ENCODE measurements at regions not wholly inside any gene's neighbourhood (a gene's known extent, or its start where the extent isn't known, plus 50 kb on each side); places are given as distances from the start of the nearest gene placed in this dataset.

- Histone ChIP-seq H3K56ac (ENCODE audit: low read length) (no peak overlapping the region), H2BK5ac (ENCODE audit: low read length) (no peak overlapping the region), H3K36me3 (ENCODE audit: control insufficient read depth, insufficient read depth, low read length) (no peaks in the 10 kb centered on the region), H3K27me3 (ENCODE audit: insufficient read depth, low read length, poor library complexity) (peaks cover 8% of the 10 kb centered on the region), H2BK120ac (ENCODE audit: low read depth, low read length) (no peak overlapping the region), H2BK15ac (replicated peaks; ENCODE audit: low read depth) (no peak overlapping the region), H3K4ac (ENCODE audit: low read depth, low read length) (no peak overlapping the region), H3K4me3 (ENCODE audit: low read length) (no peak overlapping the region), H3K18ac (ENCODE audit: low read length) (no peak overlapping the region), H2AK5ac (ENCODE audit: low read length) (no peak overlapping the region), H3K79me1 (ENCODE audit: low read length) (no peaks in the 10 kb centered on the region), H3K27ac (ENCODE audit: low read depth, low read length) (no peak overlapping the region), H3K4me1 (ENCODE audit: control insufficient read depth, low read depth, low read length) (no peaks in the 10 kb centered on the region), H3K9ac (ENCODE audit: low read length) (no peak overlapping the region), H3K4me2 (ENCODE audit: low read length) (no peak overlapping the region), H4K5ac (ENCODE audit: low read length) (no peak overlapping the region), H4K8ac (ENCODE audit: low read depth, low read length) (no peak overlapping the region), H3K23ac (ENCODE audit: low read length) (no peak overlapping the region), H3K79me2 (ENCODE audit: control insufficient read depth, insufficient read depth, low read length) (no peaks in the 10 kb centered on the region)
- peak; percentile 3 for DNase-seq
- WGBS (ENCODE audit: extremely low coverage, insufficient coverage, low lambda C conversion rate), result no CpG with 5 or more reads among the region's 4 CpGs
Measured at GRCh38 chr16:75927810-75928209, 201.5 kb upstream of the CPHXL start.

DNA sequence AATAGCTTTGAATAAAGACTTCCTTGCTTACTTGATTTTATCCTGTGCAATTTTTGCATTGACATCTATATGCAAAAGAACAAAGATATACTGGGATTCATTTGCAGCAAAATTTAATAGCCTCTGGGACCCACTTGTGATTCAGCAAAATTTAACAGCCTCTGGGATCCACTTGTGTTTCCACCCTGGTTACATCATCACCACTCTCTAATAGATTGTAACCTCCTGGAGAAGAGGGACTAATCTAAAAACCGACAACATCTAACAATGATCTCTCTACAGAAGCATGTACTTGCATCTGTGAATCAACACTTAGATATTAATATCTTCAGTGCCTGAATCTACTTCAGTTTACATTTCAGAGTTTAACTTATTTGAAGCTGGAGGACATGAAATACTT, 202.0 kb upstream of the CPHXL start:
- Histone ChIP-seq H3K27ac (ENCODE audit: low read depth, low read length) (no peak overlapping the region), H3K79me2 (ENCODE audit: control insufficient read depth, insufficient read depth, low read length) (no peaks in the 10 kb centered on the region), H3K4me1 (ENCODE audit: control insufficient read depth, low read depth, low read length) (no peaks in the 10 kb centered on the region), H3K36me3 (ENCODE audit: control insufficient read depth, insufficient read depth, low read length) (no peaks in the 10 kb centered on the region), H4K5ac (ENCODE audit: low read length) (no peak overlapping the region), H3K56ac (ENCODE audit: low read length) (no peak overlapping the region), H3K27me3 (ENCODE audit: insufficient read depth, low read length, poor library complexity) (peaks cover 8% of the 10 kb centered on the region), H2AK5ac (ENCODE audit: low read length) (no peak overlapping the region), H3K4me2 (ENCODE audit: low read length) (no peak overlapping the region), H3K4ac (ENCODE audit: low read depth, low read length) (no peak overlapping the region), H2BK5ac (ENCODE audit: low read length) (no peak overlapping the region), H3K9ac (ENCODE audit: low read length) (no peak overlapping the region), H3K79me1 (ENCODE audit: low read length) (no peaks in the 10 kb centered on the region), H4K8ac (ENCODE audit: low read depth, low read length) (no peak overlapping the region), H3K18ac (ENCODE audit: low read length) (no peak overlapping the region), H3K23ac (ENCODE audit: low read length) (no peak overlapping the region), H2BK15ac (replicated peaks; ENCODE audit: low read depth) (no peak overlapping the region), H3K4me3 (ENCODE audit: low read length) (no peak overlapping the region), H2BK120ac (ENCODE audit: low read depth, low read length) (no peak overlapping the region)
- WGBS (ENCODE audit: extremely low coverage, insufficient coverage, low lambda C conversion rate), result no CpG with 5 or more reads among the region's 1 CpG
- no peak for DNase-seq

DNA sequence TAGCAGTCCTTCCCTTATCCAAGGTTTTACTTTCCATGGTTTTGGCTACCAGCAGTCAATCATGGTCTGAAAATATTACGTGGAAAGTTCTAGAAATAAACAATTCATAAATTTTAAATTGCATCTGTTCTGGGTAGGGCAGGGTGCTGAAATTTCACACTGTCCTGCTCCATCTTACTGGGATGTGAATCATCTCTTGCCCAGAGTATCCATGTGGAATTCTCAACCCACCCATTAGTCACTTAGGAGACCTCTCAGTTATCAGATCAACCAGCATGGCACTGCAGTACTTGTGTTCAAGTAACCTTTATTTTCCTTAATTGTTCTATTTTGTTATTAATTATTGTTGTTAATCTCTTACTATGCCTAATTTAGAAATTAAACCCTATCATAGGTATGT, 202.8 kb upstream of the CPHXL start:
- Histone ChIP-seq H2BK15ac (replicated peaks; ENCODE audit: low read depth) (no peak overlapping the region), H2AK5ac (ENCODE audit: low read length) (no peak overlapping the region), H3K4ac (ENCODE audit: low read depth, low read length) (no peak overlapping the region), H3K9ac (ENCODE audit: low read length) (no peak overlapping the region), H4K8ac (ENCODE audit: low read depth, low read length) (no peak overlapping the region), H3K23ac (ENCODE audit: low read length) (no peak overlapping the region), H3K4me2 (ENCODE audit: low read length) (no peak overlapping the region), H3K4me3 (ENCODE audit: low read length) (no peak overlapping the region), H2BK120ac (ENCODE audit: low read depth, low read length) (no peak overlapping the region), H3K36me3 (ENCODE audit: control insufficient read depth, insufficient read depth, low read length) (no peaks in the 10 kb centered on the region), H3K79me2 (ENCODE audit: control insufficient read depth, insufficient read depth, low read length) (no peaks in the 10 kb centered on the region), H2BK5ac (ENCODE audit: low read length) (no peak overlapping the region), H3K18ac (ENCODE audit: low read length) (no peak overlapping the region), H3K79me1 (ENCODE audit: low read length) (no peaks in the 10 kb centered on the region), H4K5ac (ENCODE audit: low read length) (no peak overlapping the region), H3K56ac (ENCODE audit: low read length) (no peak overlapping the region), H3K4me1 (ENCODE audit: control insufficient read depth, low read depth, low read length) (no peaks in the 10 kb centered on the region), H3K27ac (ENCODE audit: low read depth, low read length) (no peak overlapping the region), H3K27me3 (ENCODE audit: insufficient read depth, low read length, poor library complexity) (peaks cover 8% of the 10 kb centered on the region)
- no peak for DNase-seq
- no CpG with 5 or more reads among the region's 1 CpG for WGBS (ENCODE audit: extremely low coverage, insufficient coverage, low lambda C conversion rate)

GRCh38 chr16:75931043-75931442, 204.8 kb upstream of the CPHXL start:
- Histone ChIP-seq H3K56ac (ENCODE audit: low read length) (no peak overlapping the region), H3K27me3 (ENCODE audit: insufficient read depth, low read length, poor library complexity) (peaks cover 2% of the 10 kb centered on the region), H3K18ac (ENCODE audit: low read length) (no peak overlapping the region), H4K8ac (ENCODE audit: low read depth, low read length) (no peak overlapping the region), H2BK5ac (ENCODE audit: low read length) (no peak overlapping the region), H3K4me1 (ENCODE audit: control insufficient read depth, low read depth, low read length) (no peaks in the 10 kb centered on the region), H3K4ac (ENCODE audit: low read depth, low read length) (no peak overlapping the region), H2AK5ac (ENCODE audit: low read length) (no peak overlapping the region), H2BK15ac (replicated peaks; ENCODE audit: low read depth) (no peak overlapping the region), H3K79me2 (ENCODE audit: control insufficient read depth, insufficient read depth, low read length) (no peaks in the 10 kb centered on the region), H3K4me3 (ENCODE audit: low read length) (no peak overlapping the region), H3K79me1 (ENCODE audit: low read length) (no peaks in the 10 kb centered on the region), H3K4me2 (ENCODE audit: low read length) (no peak overlapping the region), H3K27ac (ENCODE audit: low read depth, low read length) (no peak overlapping the region), H3K9ac (ENCODE audit: low read length) (no peak overlapping the region), H4K5ac (ENCODE audit: low read length) (no peak overlapping the region), H3K36me3 (ENCODE audit: control insufficient read depth, insufficient read depth, low read length) (no peaks in the 10 kb centered on the region), H3K23ac (ENCODE audit: low read length) (no peak overlapping the region), H2BK120ac (ENCODE audit: low read depth, low read length) (no peak overlapping the region)
- no peak for DNase-seq
- no CpG with 5 or more reads among the region's 1 CpG for WGBS (ENCODE audit: extremely low coverage, insufficient coverage, low lambda C conversion rate)

DNA sequence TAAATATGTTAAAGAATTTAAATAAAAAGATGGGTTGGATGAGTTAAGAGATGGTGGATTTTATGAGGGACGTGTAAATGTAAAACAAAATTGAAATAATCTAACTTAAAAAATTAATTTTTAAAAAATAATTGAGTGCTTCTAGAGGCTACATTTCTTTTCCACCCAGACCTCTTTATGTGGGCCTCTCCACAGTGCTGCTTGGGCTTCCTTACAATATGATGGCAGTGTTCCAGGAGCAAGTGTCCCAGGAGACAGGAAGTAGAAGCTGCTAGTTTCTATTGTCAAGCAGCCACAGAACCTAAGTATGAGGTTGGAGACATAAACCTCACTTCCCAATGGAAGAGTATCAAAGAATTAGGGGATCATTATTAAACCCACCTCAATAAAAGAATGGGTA, 205.7 kb upstream of the CPHXL start:
- Histone ChIP-seq H3K79me1 (ENCODE audit: low read length) (no peaks in the 10 kb centered on the region), H3K9ac (ENCODE audit: low read length) (no peak overlapping the region), H3K4me2 (ENCODE audit: low read length) (no peak overlapping the region), H3K56ac (ENCODE audit: low read length) (no peak overlapping the region), H3K4me3 (ENCODE audit: low read length) (no peak overlapping the region), H3K27ac (ENCODE audit: low read depth, low read length) (no peak overlapping the region), H2AK5ac (ENCODE audit: low read length) (no peak overlapping the region), H4K8ac (ENCODE audit: low read depth, low read length) (no peak overlapping the region), H2BK15ac (replicated peaks; ENCODE audit: low read depth) (no peak overlapping the region), H3K23ac (ENCODE audit: low read length) (no peak overlapping the region), H3K27me3 (ENCODE audit: insufficient read depth, low read length, poor library complexity) (peaks cover 2% of the 10 kb centered on the region), H4K5ac (ENCODE audit: low read length) (no peak overlapping the region), H3K18ac (ENCODE audit: low read length) (no peak overlapping the region), H3K4ac (ENCODE audit: low read depth, low read length) (no peak overlapping the region), H3K4me1 (ENCODE audit: control insufficient read depth, low read depth, low read length) (no peaks in the 10 kb centered on the region), H3K36me3 (ENCODE audit: control insufficient read depth, insufficient read depth, low read length) (no peaks in the 10 kb centered on the region), H2BK120ac (ENCODE audit: low read depth, low read length) (no peak overlapping the region), H2BK5ac (ENCODE audit: low read length) (no peak overlapping the region), H3K79me2 (ENCODE audit: control insufficient read depth, insufficient read depth, low read length) (no peaks in the 10 kb centered on the region)
- 100% methylated on average over 1 of the region's 1 CpG for WGBS (ENCODE audit: extremely low coverage, insufficient coverage, low lambda C conversion rate)
- no peak for DNase-seq

- Histone ChIP-seq H3K27me3 (ENCODE audit: insufficient read depth, low read length, poor library complexity) (no peaks in the 10 kb centered on the region), H4K5ac (ENCODE audit: low read length) (no peak overlapping the region), H2BK5ac (ENCODE audit: low read length) (no peak overlapping the region), H3K4me1 (ENCODE audit: control insufficient read depth, low read depth, low read length) (no peaks in the 10 kb centered on the region), H3K79me1 (ENCODE audit: low read length) (no peaks in the 10 kb centered on the region), H3K79me2 (ENCODE audit: control insufficient read depth, insufficient read depth, low read length) (no peaks in the 10 kb centered on the region), H3K27ac (ENCODE audit: low read depth, low read length) (no peak overlapping the region), H2BK120ac (ENCODE audit: low read depth, low read length) (no peak overlapping the region), H3K36me3 (ENCODE audit: control insufficient read depth, insufficient read depth, low read length) (no peaks in the 10 kb centered on the region), H3K9ac (ENCODE audit: low read length) (no peak overlapping the region), H3K56ac (ENCODE audit: low read length) (no peak overlapping the region), H2AK5ac (ENCODE audit: low read length) (no peak overlapping the region), H3K23ac (ENCODE audit: low read length) (no peak overlapping the region), H3K4me3 (ENCODE audit: low read length) (no peak overlapping the region), H3K4me2 (ENCODE audit: low read length) (no peak overlapping the region), H2BK15ac (replicated peaks; ENCODE audit: low read depth) (no peak overlapping the region), H3K18ac (ENCODE audit: low read length) (no peak overlapping the region), H4K8ac (ENCODE audit: low read depth, low read length) (no peak overlapping the region), H3K4ac (ENCODE audit: low read depth, low read length) (no peak overlapping the region)
- WGBS (ENCODE audit: extremely low coverage, insufficient coverage, low lambda C conversion rate), result no CpG with 5 or more reads among the region's 8 CpGs
- DNase-seq, result peak; percentile 21
Measured at GRCh38 chr16:75938818-75939217, 212.5 kb upstream of the CPHXL start.
